ENCODE measurements at regions not wholly inside any gene's neighbourhood (a gene's known extent, or its start where the extent isn't known, plus 50 kb on each side); places are given as distances from the start of the nearest gene placed in this dataset.
"Not testable (repeated sequence)": the region's sequence is repeated elsewhere in the genome, so short reads cannot be mapped to it uniquely, and the experiment has no call there.

DNA sequence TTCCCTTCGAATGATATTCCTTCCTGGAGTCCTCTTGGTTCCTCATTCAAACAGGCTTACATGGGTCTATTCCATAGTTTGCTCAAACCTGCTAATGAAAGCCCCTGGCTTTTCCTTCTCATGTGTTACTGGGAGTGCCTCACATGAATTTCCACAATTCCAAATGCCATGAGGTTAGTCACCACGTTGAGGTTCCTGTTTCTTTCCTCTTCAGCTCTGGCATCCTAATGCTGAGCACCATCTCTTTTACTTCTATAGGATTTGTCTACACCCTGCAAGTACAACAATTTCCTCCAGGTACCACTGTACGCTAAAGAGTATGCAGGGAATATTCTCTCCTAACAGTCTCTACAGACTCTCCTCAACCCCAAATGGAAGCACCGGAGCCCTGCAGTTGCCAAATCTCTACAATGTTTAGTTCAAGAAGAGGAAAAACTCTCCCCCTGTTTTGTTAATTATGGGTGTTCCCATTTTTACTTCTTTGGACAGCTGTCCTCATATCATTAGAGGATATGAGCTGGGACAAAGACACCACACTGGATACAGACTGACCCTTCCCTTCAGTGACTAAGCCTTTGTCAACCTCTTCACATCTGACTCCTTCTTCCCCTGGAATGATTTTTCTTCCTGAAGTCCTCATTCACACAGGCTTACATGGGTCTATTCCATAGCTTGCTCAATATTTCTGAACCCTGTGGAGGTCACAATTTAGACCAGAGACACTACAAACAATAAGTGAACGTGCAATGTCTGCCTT, 145.8 kb upstream of the BET1 start:
- H3K27me3 ChIP-seq (ENCODE audit: control insufficient read depth in 1 of 2, insufficient read depth in 1 of 2, low read length in 2 of 2), result no peaks in the 10 kb centered on the region
- no peak overlapping the region for H2BK15ac ChIP-seq (ENCODE audit: low read depth, poor library complexity, severe bottlenecking)
- peak overlapping the region; percentile 12 to 69 for H2BK12ac ChIP-seq (ENCODE audit: low read length in 2 of 2)
- H2AK5ac ChIP-seq (ENCODE audit: low read length, severe bottlenecking), result no peak overlapping the region
- peak; percentile 27 for DNase-seq
- H2BK5ac ChIP-seq (ENCODE audit: low read depth, low read length, poor library complexity, severe bottlenecking), result no peak overlapping the region
- no peak overlapping the region for H3K4me2 ChIP-seq (ENCODE audit: low read length, poor library complexity, severe bottlenecking)
- peak overlapping the region in 1 of 2 experiments; percentile 53 for H3K18ac ChIP-seq (ENCODE audit: low read depth in 1 of 2, low read length in 2 of 2)
- H3K4me1 ChIP-seq (ENCODE audit: control insufficient read depth, insufficient read depth, low read depth, low read length), result peaks cover 2% of the 10 kb centered on the region
- H4K8ac ChIP-seq (ENCODE audit: low read length), result no peak overlapping the region
- H3K27ac ChIP-seq (ENCODE audit: low read length, poor library complexity, severe bottlenecking), result no peak overlapping the region
- no peak overlapping the region for H3K4me3 ChIP-seq (ENCODE audit: insufficient read depth in 1 of 2, low read depth in 1 of 2, low read length in 2 of 2)
- no peak overlapping the region for H3K9ac ChIP-seq (ENCODE audit: low read length)
- H3K23ac ChIP-seq (ENCODE audit: low read length in 2 of 2), result no peak overlapping the region
- H3K14ac ChIP-seq (ENCODE audit: low read length in 2 of 2), result no peak overlapping the region
- peak overlapping the region in 1 of 2 experiments; percentile 1 for H3K4ac ChIP-seq (ENCODE audit: low read depth in 1 of 2, low read length in 2 of 2)
- H4K91ac ChIP-seq (ENCODE audit: low read length), result peak overlapping the region; percentile 43
- peak overlapping the region; percentile 15 for H2BK120ac ChIP-seq (ENCODE audit: low read depth, low read length)
- 77% methylated on average over 4 of the region's 5 CpGs for WGBS
- no peaks in the 10 kb centered on the region for H3K79me1 ChIP-seq (replicated peaks; ENCODE audit: low read length, poor library complexity, severe bottlenecking)
- no peaks in the 10 kb centered on the region for H3K9me3 ChIP-seq (ENCODE audit: control insufficient read depth, low read length)
- peak overlapping the region; percentile 47 for H2AFZ ChIP-seq (ENCODE audit: low read depth, low read length)
- H3K36me3 ChIP-seq (ENCODE audit: control insufficient read depth in 1 of 2, insufficient read depth in 2 of 2, low read depth in 1 of 2, low read length in 2 of 2), result no peaks in the 10 kb centered on the region

- Histone ChIP-seq H2BK15ac (ENCODE audit: low read depth, poor library complexity, severe bottlenecking) (no peak overlapping the region), H3K14ac (ENCODE audit: low read length in 2 of 2) (no peak overlapping the region), H4K8ac (ENCODE audit: low read length) (no peak overlapping the region), H3K9ac (ENCODE audit: low read length) (no peak overlapping the region), H3K18ac (ENCODE audit: low read depth in 1 of 2, low read length in 2 of 2) (no peak overlapping the region), H3K4me3 (ENCODE audit: insufficient read depth in 1 of 2, low read depth in 1 of 2, low read length in 2 of 2) (no peak overlapping the region), H3K9me3 (ENCODE audit: control insufficient read depth, low read length) (no peaks in the 10 kb centered on the region), H4K91ac (ENCODE audit: low read length) (no peak overlapping the region), H3K23ac (ENCODE audit: low read length in 2 of 2) (no peak overlapping the region), H2BK12ac (ENCODE audit: low read length in 2 of 2) (no peak overlapping the region), H3K4ac (ENCODE audit: low read depth in 1 of 2, low read length in 2 of 2) (no peak overlapping the region), H2BK5ac (ENCODE audit: low read depth, low read length, poor library complexity, severe bottlenecking) (no peak overlapping the region), H2AK5ac (ENCODE audit: low read length, severe bottlenecking) (no peak overlapping the region), H2AFZ (ENCODE audit: low read depth, low read length) (no peak overlapping the region), H3K27me3 (ENCODE audit: control insufficient read depth in 1 of 2, insufficient read depth in 1 of 2, low read length in 2 of 2) (no peaks in the 10 kb centered on the region), H3K4me1 (ENCODE audit: control insufficient read depth, insufficient read depth, low read depth, low read length) (no peaks in the 10 kb centered on the region), H2BK120ac (ENCODE audit: low read depth, low read length) (no peak overlapping the region), H3K36me3 (ENCODE audit: control insufficient read depth in 1 of 2, insufficient read depth in 2 of 2, low read depth in 1 of 2, low read length in 2 of 2) (no peaks in the 10 kb centered on the region), H3K4me2 (ENCODE audit: low read length, poor library complexity, severe bottlenecking) (no peak overlapping the region), H3K27ac (ENCODE audit: low read length, poor library complexity, severe bottlenecking) (no peak overlapping the region), H3K79me1 (replicated peaks; ENCODE audit: low read length, poor library complexity, severe bottlenecking) (no peaks in the 10 kb centered on the region)
- DNase-seq, result no peak
Measured at GRCh38 chr7:94154182-94154581, 150.0 kb upstream of the BET1 start.

- no peak for DNase-seq
- Histone ChIP-seq H3K18ac (ENCODE audit: low read depth in 1 of 2, low read length in 2 of 2) (no peak overlapping the region), H2BK5ac (ENCODE audit: low read depth, low read length, poor library complexity, severe bottlenecking) (no peak overlapping the region), H2BK12ac (ENCODE audit: low read length in 2 of 2) (no peak overlapping the region), H4K8ac (ENCODE audit: low read length) (peak overlapping the region; percentile 12), H3K4me3 (ENCODE audit: insufficient read depth in 1 of 2, low read depth in 1 of 2, low read length in 2 of 2) (no peak overlapping the region), H3K27ac (ENCODE audit: low read length, poor library complexity, severe bottlenecking) (no peak overlapping the region), H2BK120ac (ENCODE audit: low read depth, low read length) (peak overlapping the region; percentile 15), H3K9me3 (ENCODE audit: control insufficient read depth, low read length) (no peaks in the 10 kb centered on the region), H3K4me1 (ENCODE audit: control insufficient read depth, insufficient read depth, low read depth, low read length) (no peaks in the 10 kb centered on the region), H2AFZ (ENCODE audit: low read depth, low read length) (peak overlapping the region; percentile 51), H3K4ac (ENCODE audit: low read depth in 1 of 2, low read length in 2 of 2) (no peak overlapping the region), H3K79me1 (replicated peaks; ENCODE audit: low read length, poor library complexity, severe bottlenecking) (no peaks in the 10 kb centered on the region), H3K27me3 (ENCODE audit: control insufficient read depth in 1 of 2, insufficient read depth in 1 of 2, low read length in 2 of 2) (no peaks in the 10 kb centered on the region), H2BK15ac (ENCODE audit: low read depth, poor library complexity, severe bottlenecking) (no peak overlapping the region), H3K4me2 (ENCODE audit: low read length, poor library complexity, severe bottlenecking) (no peak overlapping the region), H3K36me3 (ENCODE audit: control insufficient read depth in 1 of 2, insufficient read depth in 2 of 2, low read depth in 1 of 2, low read length in 2 of 2) (no peaks in the 10 kb centered on the region), H4K91ac (ENCODE audit: low read length) (no peak overlapping the region), H3K23ac (ENCODE audit: low read length in 2 of 2) (no peak overlapping the region), H3K14ac (ENCODE audit: low read length in 2 of 2) (no peak overlapping the region), H2AK5ac (ENCODE audit: low read length, severe bottlenecking) (no peak overlapping the region), H3K9ac (ENCODE audit: low read length) (no peak overlapping the region)
- 30% methylated on average over 3 of the region's 3 CpGs for WGBS
Measured at GRCh38 chr7:94154858-94155257, 150.7 kb upstream of the BET1 start.

DNA sequence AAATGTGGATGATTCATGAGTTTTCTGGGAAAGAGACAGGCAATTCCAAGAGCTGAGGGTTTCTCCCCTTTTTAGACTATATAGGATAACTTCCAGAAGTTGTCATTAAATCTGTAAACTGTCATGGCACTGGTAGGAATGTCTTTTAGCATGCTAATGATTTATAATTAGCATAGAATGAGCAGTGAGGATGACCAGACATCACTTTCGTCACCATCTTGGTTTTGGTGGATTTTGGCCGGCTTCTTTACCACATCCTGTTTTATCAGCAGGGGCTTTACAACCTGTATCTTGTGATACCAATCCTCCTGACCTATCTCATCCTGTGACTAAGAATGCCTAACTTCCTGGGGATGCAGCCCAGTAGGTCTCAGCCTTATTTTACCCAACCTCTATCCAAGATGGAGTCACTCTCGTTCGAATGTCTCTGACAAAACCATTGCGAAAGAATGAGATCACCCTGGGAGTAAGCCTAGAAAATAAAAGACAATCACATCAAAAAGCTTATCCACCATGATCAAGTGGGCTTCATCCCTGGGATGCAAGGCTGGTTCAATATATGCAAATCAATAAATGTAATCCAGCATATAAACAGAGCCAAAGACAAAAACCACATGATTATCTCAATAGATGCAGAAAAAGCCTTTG, 153.6 kb upstream of the BET1 start:
- DNase-seq, result peak; percentile 32
- H3K18ac ChIP-seq (ENCODE audit: low read depth in 1 of 2, low read length in 2 of 2), result peak overlapping the region in 1 of 2 experiments; percentile 43
- H3K9me3 ChIP-seq (ENCODE audit: control insufficient read depth, low read length); H2BK12ac ChIP-seq (ENCODE audit: low read length in 2 of 2); H3K14ac ChIP-seq (ENCODE audit: low read length in 2 of 2); H4K91ac ChIP-seq (ENCODE audit: low read length); H3K36me3 ChIP-seq (ENCODE audit: control insufficient read depth in 1 of 2, insufficient read depth in 2 of 2, low read depth in 1 of 2, low read length in 2 of 2); H2BK120ac ChIP-seq (ENCODE audit: low read depth, low read length); H3K4me1 ChIP-seq (ENCODE audit: control insufficient read depth, insufficient read depth, low read depth, low read length); H3K4me3 ChIP-seq (ENCODE audit: insufficient read depth in 1 of 2, low read depth in 1 of 2, low read length in 2 of 2); H3K23ac ChIP-seq (ENCODE audit: low read length in 2 of 2); H2AK5ac ChIP-seq (ENCODE audit: low read length, severe bottlenecking); H4K8ac ChIP-seq (ENCODE audit: low read length); H3K4me2 ChIP-seq (ENCODE audit: low read length, poor library complexity, severe bottlenecking); H3K27ac ChIP-seq (ENCODE audit: low read length, poor library complexity, severe bottlenecking); H3K27me3 ChIP-seq (ENCODE audit: control insufficient read depth in 1 of 2, insufficient read depth in 1 of 2, low read length in 2 of 2); H3K4ac ChIP-seq (ENCODE audit: low read depth in 1 of 2, low read length in 2 of 2); H3K79me1 ChIP-seq (replicated peaks; ENCODE audit: low read length, poor library complexity, severe bottlenecking); H2BK5ac ChIP-seq (ENCODE audit: low read depth, low read length, poor library complexity, severe bottlenecking); H2BK15ac ChIP-seq (ENCODE audit: low read depth, poor library complexity, severe bottlenecking); H2AFZ ChIP-seq (ENCODE audit: low read depth, low read length); H3K9ac ChIP-seq (ENCODE audit: low read length): not testable (repeated sequence)
- 69% methylated on average over 5 of the region's 5 CpGs for WGBS

Data from mesenchymal stem cell (in vitro differentiated cells and primary cell).